Endothelial cell of umbilical vein (primary cell): ENCODE measurements at regions not wholly inside any gene's neighbourhood (a gene's known extent, or its start where the extent isn't known, plus 50 kb on each side); places are given as distances from the start of the nearest gene placed in this dataset.

ENCODE experiments used
- BruUV-seq: library from RNA; stranded (reverse); fragments of 400-500 nt; replicated peaks from 2 replicates; lab custom pipeline; 2021; lab: Mats Ljungman, UMichigan
- CTCF ChIA-PET: fragments of 300-600, 350-600 bp; sonication (Branson Sonifier 250); formaldehyde crosslinking; loops from one replicate; lab custom pipeline; 2021; ENCODE audit warnings: antibody characterized with exemption, inconsistent platforms; lab: Charles Lee
- POLR2A ChIA-PET: fragments of 300-600, 350-600 bp; sonication (Branson Sonifier 250); formaldehyde crosslinking; loops from one replicate; lab custom pipeline; 2021; ENCODE audit warnings: antibody characterized with exemption, inconsistent platforms; lab: Charles Lee
- DNase-seq: peaks from one replicate; pipeline ENCODE4 v3.0.0-alpha.2; 2011; ENCODE audit warnings: low read depth, low spot score
- FAIRE-seq: peaks from 2 replicates; lab custom pipeline; 2011; peaks lifted over from hg19 to GRCh38; lab: Jason Lieb, UNC
- H2AFZ ChIP-seq: 2 replicates; pipeline ENCODE4 v1.6.0; 2012; ENCODE audit warnings: low read depth, low read length, control low read depth, inconsistent platforms
- H3K27ac ChIP-seq: 2 replicates; pipeline ENCODE4 v1.5.1; 2011; ENCODE audit warnings: low read depth, mild to moderate bottlenecking, control low read depth, low read length, moderate library complexity; ENCODE audit not compliant: insufficient read depth
- H3K27me3 ChIP-seq, 2 experiments: 2 replicates each; pipeline versions ENCODE4 v1.6.0 to v1.6.1; 2011; ENCODE audit warnings: low read length in 2 of 2, mixed read lengths in 1 of 2; ENCODE audit not compliant: control insufficient read depth in 2 of 2, insufficient read depth in 2 of 2
- H3K36me3 ChIP-seq, 2 experiments: 2 replicates in 1 of 2; 3 replicates in 1 of 2; pipeline ENCODE4 v1.5.1; 2011; ENCODE audit warnings: low read length in 2 of 2, mild to moderate bottlenecking in 1 of 2, moderate library complexity in 1 of 2; ENCODE audit not compliant: control insufficient read depth in 2 of 2, insufficient read depth in 2 of 2; ENCODE audit errors: extremely low read depth in 1 of 2
- H3K4me1 ChIP-seq: 3 replicates; pipeline ENCODE4 v1.5.1; 2011; ENCODE audit warnings: mild to moderate bottlenecking, low read length; ENCODE audit not compliant: control insufficient read depth, insufficient read depth; ENCODE audit errors: extremely low read depth
- H3K4me2 ChIP-seq: 2 replicates; pipeline ENCODE4 v1.6.1; 2011; ENCODE audit warnings: low read length, control low read depth, mixed read lengths; ENCODE audit not compliant: insufficient read depth
- H3K4me3 ChIP-seq, 3 experiments: fragments of 200-600 bp in 1 of 3; sonication (generic), shearing (Covaris generic) in 1 of 3; replicated peaks in 1 of 3; 2 replicates each; pipeline ENCODE4 v1.5.1; 2011 to 2016; ENCODE audit warnings: control low read depth in 3 of 3, low read length in 3 of 3, mild to moderate bottlenecking in 2 of 3, inconsistent platforms in 1 of 3, low read depth in 1 of 3, moderate library complexity in 1 of 3; ENCODE audit not compliant: insufficient read depth in 1 of 3
- H3K79me2 ChIP-seq: 2 replicates; pipeline ENCODE4 v1.6.0; 2012; ENCODE audit warnings: low read length, inconsistent platforms; ENCODE audit not compliant: control insufficient read depth, insufficient read depth
- H3K9ac ChIP-seq: replicated peaks from 2 replicates; pipeline ENCODE3; 2011; ENCODE audit warnings: low read length, control low read depth; ENCODE audit not compliant: insufficient read depth; ENCODE audit errors: extremely low read depth
- H3K9me1 ChIP-seq: replicated peaks from 3 replicates; pipeline ENCODE4 v1.6.0; 2011; ENCODE audit warnings: mild to moderate bottlenecking, low read length; ENCODE audit not compliant: control insufficient read depth, insufficient read depth; ENCODE audit errors: extremely low read depth
- H3K9me3 ChIP-seq: replicated peaks from 2 replicates; pipeline ENCODE4 v1.5.1; 2012; ENCODE audit warnings: low read length, inconsistent platforms; ENCODE audit not compliant: control insufficient read depth, insufficient read depth
- H4K20me1 ChIP-seq: replicated peaks from 2 replicates; pipeline ENCODE3; 2011; ENCODE audit warnings: mild to moderate bottlenecking, low read length; ENCODE audit not compliant: control insufficient read depth, insufficient read depth; ENCODE audit errors: extremely low read depth
- EZH2 ChIP-seq: IDR thresholded peaks from 2 replicates; pipeline ENCODE4 v1.6.1; 2012; ENCODE audit warnings: borderline replicate concordance, low read depth, mild to moderate bottlenecking, moderate library complexity, low read length, inconsistent platforms; ENCODE audit not compliant: severe bottlenecking
- FOS ChIP-seq: IDR thresholded peaks from 2 replicates; pipeline ENCODE4 v1.6.1; 2011; ENCODE audit warnings: mild to moderate bottlenecking, low read length, moderate library complexity, borderline replicate concordance; ENCODE audit not compliant: insufficient read depth
- GATA2 ChIP-seq: IDR thresholded peaks from 2 replicates; pipeline ENCODE4 v1.7.0; 2011; ENCODE audit warnings: low read depth, mild to moderate bottlenecking, moderate library complexity, mixed read lengths, low read length; ENCODE audit not compliant: insufficient read length, insufficient read depth
- JUN ChIP-seq: IDR thresholded peaks from 2 replicates; pipeline ENCODE4 v1.6.1; 2011; ENCODE audit warnings: borderline replicate concordance, low read depth; ENCODE audit not compliant: insufficient read length, insufficient read depth
- MYC ChIP-seq: IDR thresholded peaks from one replicate; pipeline ENCODE4 v1.6.1; 2011; ENCODE audit warnings: mild to moderate bottlenecking, low read depth, low read length
- POLR2A ChIP-seq: IDR thresholded peaks from 2 replicates; pipeline ENCODE4 v1.6.1; 2012; ENCODE audit warnings: low read depth, mild to moderate bottlenecking, control low read depth, low read length
- POLR2AphosphoS5 ChIP-seq: IDR thresholded peaks from 2 replicates; pipeline ENCODE4 v1.6.1; 2012; ENCODE audit warnings: low read depth, mild to moderate bottlenecking, control low read depth, low read length, moderate library complexity; ENCODE audit not compliant: insufficient read depth
- dilution Hi-C: fragments of 300-500 bp; cut with MboI; formaldehyde crosslinking; loops from one replicate; pipeline ENCODE4 v1.15.0; 2019; ENCODE audit warnings: low sequenced_read_pairs; ENCODE audit not compliant: extremely low pct_ligation_motif_present
- intact Hi-C: fragments of 100-400 bp; cut with micrococcal nuclease; formaldehyde crosslinking; loops from one replicate; pipeline ENCODE4 v1.10.0; 2022
- TF ChIP-seq, protein P1 (sequence below): IDR thresholded peaks from 2 replicates; pipeline ENCODE4 v1.6.1; 2011; ENCODE audit not compliant: insufficient read depth, insufficient read length
- TF ChIP-seq, protein P2 (sequence below), 2 donors: IDR thresholded peaks; 1 replicate in 1 of 2; 2 replicates in 1 of 2; pipeline ENCODE4 v1.5.1; 2011; ENCODE audit warnings: low read length in 2 of 2, mild to moderate bottlenecking in 2 of 2, moderate library complexity in 2 of 2, control low read depth in 1 of 2, inconsistent platforms in 1 of 2, low read depth in 1 of 2; ENCODE audit not compliant: insufficient read depth in 1 of 2; ENCODE audit errors: extremely low read depth in 1 of 2

DNA sequence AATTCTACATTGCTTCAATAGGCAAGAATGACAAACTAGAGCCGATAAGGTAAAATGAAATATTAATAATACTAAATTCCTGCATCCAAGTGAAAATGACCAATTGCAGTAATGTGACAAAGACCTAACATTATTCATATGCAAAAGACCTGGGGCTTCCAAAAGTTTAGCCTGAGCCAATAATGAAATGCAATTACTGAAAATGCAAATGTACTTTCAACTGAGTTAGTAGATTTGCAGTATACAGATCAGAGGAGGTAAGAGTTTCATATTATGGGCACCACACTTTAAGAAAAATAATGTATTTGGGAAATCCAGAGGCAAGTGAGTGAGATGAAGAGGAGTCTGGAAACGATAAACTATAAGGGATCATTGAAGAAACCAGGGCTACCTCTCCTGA lies 193.7 kb upstream of the GMDS start:
- ChIA-PET CTCF (interaction anchor here (0.5 to 2.0 kb wide), 5 partner anchors 10 to 915 kb away, joined by 3 to 6 read pairs (median 4); no protein-coding TSS in a partner anchor), POLR2A (no interaction called here)
- no peak overlapping the region for H3K27ac ChIP-seq
- no peak overlapping the region for H3K4me2 ChIP-seq
- H3K9ac ChIP-seq, result no peak overlapping the region
- no peaks in the 10 kb centered on the region for H3K9me1 ChIP-seq
- intact Hi-C loops, result no loop called here
- H3K9me3 ChIP-seq, result no peaks in the 10 kb centered on the region
- dilution Hi-C loops, result no loop called here
- FAIRE-seq (no peak), DNase-seq (no peak)
- H3K4me3 ChIP-seq, result no peak overlapping the region
- no peaks in the 10 kb centered on the region for H3K79me2 ChIP-seq
- no TSS peak for BruUV-seq
- H4K20me1 ChIP-seq, result no peaks in the 10 kb centered on the region
- no peaks in the 10 kb centered on the region for H3K27me3 ChIP-seq
- TF ChIP-seq FOS (no peak), JUN (no peak), POLR2AphosphoS5 (no peak), POLR2A (no peak), EZH2 (no peak)
- TF ChIP-seq, protein P1, sequence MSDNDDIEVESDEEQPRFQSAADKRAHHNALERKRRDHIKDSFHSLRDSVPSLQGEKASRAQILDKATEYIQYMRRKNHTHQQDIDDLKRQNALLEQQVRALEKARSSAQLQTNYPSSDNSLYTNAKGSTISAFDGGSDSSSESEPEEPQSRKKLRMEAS, result no peak
- H2AFZ ChIP-seq, result no peak overlapping the region
- no peaks in the 10 kb centered on the region for H3K36me3 ChIP-seq
- H3K4me1 ChIP-seq, result no peaks in the 10 kb centered on the region

DNA sequence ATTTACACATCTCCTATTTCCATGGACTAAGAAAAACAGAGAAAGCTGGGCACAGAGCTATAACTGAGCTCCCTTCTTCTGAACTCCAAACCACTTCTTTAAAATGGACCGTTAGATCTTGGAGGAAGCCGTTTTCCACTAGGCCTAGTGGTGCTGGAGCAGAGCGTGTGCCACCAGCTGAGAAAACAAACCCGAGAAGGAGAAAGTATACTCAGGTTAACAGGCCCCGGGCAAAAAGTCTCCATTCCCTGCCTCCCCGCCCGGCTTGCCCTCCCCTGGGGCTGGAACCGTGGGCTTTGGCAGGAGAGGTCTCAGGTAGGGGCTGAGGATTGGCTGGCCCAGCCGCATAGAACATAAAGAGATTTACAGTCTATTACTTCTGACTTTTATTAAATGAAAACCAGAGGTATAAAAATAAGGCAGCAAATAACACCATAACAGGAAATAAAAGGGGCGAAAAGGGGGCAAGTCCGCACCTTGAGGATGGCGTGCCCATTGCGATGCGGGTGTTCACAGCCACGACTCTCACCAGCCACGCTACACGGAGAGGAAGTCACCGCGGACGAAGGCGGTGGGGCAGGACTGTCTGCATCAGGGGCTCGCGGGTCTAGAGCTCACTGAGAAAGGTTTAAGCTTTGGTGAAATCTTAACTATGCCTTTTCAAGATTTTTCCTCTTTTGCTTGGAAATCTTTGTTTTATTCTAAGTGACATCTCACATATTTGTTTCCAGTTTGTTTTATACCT lies 191.2 kb upstream of the GMDS start:
- FAIRE-seq (no peak), DNase-seq (no peak)
- Histone ChIP-seq H3K36me3 (no peaks in the 10 kb centered on the region), H3K9ac (no peak overlapping the region), H3K27ac (no peak overlapping the region), H3K79me2 (no peaks in the 10 kb centered on the region), H3K4me3 (no peak overlapping the region), H3K9me3 (no peaks in the 10 kb centered on the region), H3K4me1 (no peaks in the 10 kb centered on the region), H3K4me2 (no peak overlapping the region), H4K20me1 (no peaks in the 10 kb centered on the region), H3K9me1 (no peaks in the 10 kb centered on the region), H2AFZ (no peak overlapping the region), H3K27me3 (no peaks in the 10 kb centered on the region)
- dilution Hi-C loops (no loop called here), intact Hi-C loops (no loop called here)
- no TSS peak for BruUV-seq
- no peak for TF ChIP-seq FOS
- no peak for TF ChIP-seq GATA2
- no peak for TF ChIP-seq MYC
- no peak for TF ChIP-seq POLR2A
- TF ChIP-seq, protein P1, result no peak
- no peak for TF ChIP-seq JUN
- no peak for TF ChIP-seq POLR2AphosphoS5
- no peak for TF ChIP-seq EZH2
- TF ChIP-seq, protein P2, sequence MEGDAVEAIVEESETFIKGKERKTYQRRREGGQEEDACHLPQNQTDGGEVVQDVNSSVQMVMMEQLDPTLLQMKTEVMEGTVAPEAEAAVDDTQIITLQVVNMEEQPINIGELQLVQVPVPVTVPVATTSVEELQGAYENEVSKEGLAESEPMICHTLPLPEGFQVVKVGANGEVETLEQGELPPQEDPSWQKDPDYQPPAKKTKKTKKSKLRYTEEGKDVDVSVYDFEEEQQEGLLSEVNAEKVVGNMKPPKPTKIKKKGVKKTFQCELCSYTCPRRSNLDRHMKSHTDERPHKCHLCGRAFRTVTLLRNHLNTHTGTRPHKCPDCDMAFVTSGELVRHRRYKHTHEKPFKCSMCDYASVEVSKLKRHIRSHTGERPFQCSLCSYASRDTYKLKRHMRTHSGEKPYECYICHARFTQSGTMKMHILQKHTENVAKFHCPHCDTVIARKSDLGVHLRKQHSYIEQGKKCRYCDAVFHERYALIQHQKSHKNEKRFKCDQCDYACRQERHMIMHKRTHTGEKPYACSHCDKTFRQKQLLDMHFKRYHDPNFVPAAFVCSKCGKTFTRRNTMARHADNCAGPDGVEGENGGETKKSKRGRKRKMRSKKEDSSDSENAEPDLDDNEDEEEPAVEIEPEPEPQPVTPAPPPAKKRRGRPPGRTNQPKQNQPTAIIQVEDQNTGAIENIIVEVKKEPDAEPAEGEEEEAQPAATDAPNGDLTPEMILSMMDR (IDR thresholded peaks at IDR 0.05; ENCODE audit: extremely low read depth in 1 of 2, insufficient read depth in 1 of 2, low read depth in 1 of 2, low read length in 2 of 2), result no peak
- ChIA-PET POLR2A (no interaction called here), CTCF (interaction anchor here (1.7 kb wide), 1 partner anchor 83 kb away, joined by 8 read pairs; no protein-coding TSS in a partner anchor)
